NT2/D1 (cell line): ENCODE measurements at regions not wholly inside any gene's neighbourhood (a gene's known extent, or its start where the extent isn't known, plus 50 kb on each side); places are given as distances from the start of the nearest gene placed in this dataset.

Experiments
- YY1 ChIP-seq: IDR thresholded peaks from 2 replicates; pipeline ENCODE4 v1.6.1; 2011; ENCODE audit not compliant: insufficient read length, insufficient read depth
- ZNF274 ChIP-seq: IDR thresholded peaks from 2 replicates; pipeline ENCODE4 v1.6.1; 2011; ENCODE audit warnings: mild to moderate bottlenecking, low read depth, low read length

GRCh38 chrX:13469963-13470684 is 99.3 kb upstream of the EGFL6 start:
- TF ChIP-seq YY1 = no peak
- no peak for TF ChIP-seq ZNF274
